NCI-H2227 treated with DMSO at 0.1 percent for 48 hours (cell line): ENCODE measurements at regions not wholly inside any gene's neighbourhood (a gene's known extent, or its start where the extent isn't known, plus 50 kb on each side); places are given as distances from the start of the nearest gene placed in this dataset.

ENCODE experiments used
- DNase-seq: peaks from one replicate; lab custom pipeline; 2025; lab: John Stamatoyannopoulos, UW

DNA sequence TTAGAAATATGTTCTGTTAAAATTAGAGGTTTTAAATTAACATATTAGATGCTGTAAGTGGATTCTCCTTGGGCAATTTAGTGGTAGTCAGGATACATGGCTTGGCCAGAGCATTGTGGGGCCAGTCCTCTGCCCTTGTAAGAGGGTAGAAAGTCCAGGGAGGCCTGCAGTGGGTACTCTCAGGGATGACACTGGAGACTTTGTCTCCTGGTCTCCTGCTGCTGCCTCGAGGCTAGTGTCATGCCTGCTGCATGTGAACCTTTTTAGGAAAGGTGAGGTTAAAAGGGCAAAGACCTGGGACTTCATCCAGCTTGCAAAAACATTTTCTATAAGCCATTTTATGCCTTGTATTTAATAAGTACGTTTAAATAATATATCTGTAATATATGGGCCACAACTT lies 96.8 kb upstream of the PROK2 start:
- no peak for DNase-seq

DNA sequence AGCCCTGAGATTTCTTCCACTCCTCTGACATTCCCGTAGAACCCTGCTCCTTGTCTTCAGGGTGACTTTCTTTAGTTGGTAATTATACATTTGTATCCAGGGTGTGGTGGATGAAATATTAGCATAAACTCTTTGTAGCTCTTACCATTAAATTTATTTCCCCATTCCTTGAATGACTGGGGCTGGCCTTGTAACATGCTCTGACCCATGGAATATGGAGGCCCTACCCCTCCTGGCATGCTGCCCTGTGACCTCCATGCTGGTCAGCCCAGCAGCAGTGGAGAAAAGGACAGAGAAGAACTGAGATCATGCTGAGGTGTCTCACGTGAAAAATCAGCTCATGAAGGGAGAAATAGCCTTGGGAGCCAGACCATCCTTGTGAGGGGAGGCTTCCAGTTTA lies 96.1 kb upstream of the PROK2 start:
- DNase-seq: no peak

DNA sequence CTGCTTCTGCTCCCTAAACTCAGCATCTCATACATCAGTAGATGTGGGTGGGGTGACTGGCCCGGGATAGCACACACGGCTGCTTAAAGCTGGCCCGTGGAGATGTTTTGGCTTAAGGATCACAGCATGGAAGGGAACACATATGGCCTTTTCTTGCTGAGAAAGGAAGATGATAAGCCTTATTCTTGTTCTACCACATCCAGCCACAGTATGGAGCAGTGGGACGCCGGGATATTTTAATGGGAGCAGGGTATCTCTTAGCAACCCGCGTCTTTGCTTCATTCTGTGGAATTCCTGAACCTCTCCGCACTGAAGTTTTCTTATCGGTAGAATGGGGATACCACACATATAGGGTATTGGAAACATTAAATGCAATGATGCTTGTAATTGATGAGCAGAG lies 94.1 kb upstream of the PROK2 start:
- DNase-seq: no peak

DNA sequence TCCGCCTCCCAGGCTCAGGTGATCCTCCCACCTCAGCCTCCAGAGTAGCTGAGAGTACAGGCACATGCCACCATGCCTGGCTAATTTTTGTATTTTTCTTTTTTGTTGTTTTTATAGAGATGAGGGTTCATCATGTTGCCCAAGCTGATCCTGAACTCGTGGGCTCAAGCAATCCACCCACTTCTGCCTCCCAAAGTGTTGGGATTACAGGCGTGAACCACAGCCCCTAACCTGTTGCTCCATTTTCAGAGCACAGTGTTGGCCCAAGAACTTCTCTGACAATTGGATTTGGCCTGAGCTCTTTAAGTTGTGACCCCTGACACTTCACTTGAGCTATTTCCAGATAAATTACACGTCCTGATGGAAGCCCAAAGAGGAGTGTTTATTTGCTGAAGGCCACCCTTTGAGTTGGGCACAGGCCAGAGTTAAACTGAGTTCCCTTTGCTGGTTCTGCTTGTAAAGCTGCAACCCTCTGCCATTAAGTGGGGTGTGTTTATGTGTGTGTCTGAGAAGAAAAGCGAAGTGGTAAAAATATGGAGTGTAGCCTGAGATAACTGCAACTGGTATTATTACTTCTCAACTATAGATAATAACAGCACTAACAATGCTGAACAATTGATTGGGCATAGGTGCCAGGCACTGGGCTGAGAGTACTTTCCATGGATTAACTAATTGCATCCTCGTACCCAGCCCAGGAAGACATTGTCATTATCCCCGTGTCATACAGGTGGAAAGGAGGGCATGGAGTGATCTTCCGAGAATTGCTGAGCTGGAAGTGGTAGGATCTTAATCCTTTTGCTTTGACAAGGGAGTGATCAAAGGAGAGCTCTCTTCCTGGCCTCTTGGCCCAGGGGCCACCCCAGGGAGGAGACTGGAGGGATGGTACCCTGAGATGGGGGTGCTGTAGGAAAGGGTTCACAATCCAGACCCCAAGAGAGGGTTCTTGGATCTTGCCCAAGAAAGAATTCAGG lies 91.5 kb upstream of the PROK2 start:
- DNase-seq: no peak

DNA sequence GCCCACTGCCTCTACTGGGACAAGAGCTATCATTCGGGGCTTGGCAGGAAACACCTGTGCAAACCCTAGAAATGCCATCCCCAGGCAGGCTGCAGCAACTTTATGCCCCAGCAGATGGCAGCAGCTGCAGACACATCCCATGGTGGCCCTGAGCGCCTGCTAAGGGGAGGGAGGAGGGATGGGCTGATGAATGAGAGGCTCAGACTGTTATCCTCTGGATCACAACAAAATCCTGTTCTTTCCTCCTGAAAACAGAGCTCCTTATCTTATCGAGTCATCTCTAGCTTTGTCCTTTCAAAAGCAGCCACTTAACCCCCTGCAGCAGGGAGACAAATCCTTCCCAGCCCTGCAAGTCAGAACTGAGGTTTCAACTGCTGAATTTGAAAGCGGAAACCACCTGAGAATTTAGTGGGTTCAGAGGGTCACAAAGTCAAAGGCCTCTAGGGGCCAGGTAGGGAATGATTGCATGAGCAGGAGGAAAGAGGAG lies 90.6 kb upstream of the PROK2 start:
- DNase-seq: peak; percentile 55

DNA sequence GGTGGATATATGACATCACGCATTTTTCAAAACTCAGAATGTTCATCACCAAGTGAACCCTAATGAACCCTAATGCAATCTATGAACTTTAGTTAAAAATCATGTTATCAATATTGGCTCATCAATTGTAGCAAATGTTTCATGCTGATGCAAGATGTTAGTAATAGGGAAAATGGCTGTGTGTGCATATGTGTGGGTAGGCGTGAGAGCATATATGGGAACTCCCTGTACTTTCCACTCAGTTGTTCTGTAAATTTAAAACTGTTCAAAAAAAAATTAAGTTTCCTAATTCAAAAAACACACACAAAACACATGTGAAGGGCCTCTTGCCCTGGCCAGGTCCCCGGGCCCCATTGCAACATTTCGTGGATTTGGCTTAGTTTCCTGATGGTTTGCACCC lies 89.7 kb upstream of the PROK2 start:
- DNase-seq: no peak

DNA sequence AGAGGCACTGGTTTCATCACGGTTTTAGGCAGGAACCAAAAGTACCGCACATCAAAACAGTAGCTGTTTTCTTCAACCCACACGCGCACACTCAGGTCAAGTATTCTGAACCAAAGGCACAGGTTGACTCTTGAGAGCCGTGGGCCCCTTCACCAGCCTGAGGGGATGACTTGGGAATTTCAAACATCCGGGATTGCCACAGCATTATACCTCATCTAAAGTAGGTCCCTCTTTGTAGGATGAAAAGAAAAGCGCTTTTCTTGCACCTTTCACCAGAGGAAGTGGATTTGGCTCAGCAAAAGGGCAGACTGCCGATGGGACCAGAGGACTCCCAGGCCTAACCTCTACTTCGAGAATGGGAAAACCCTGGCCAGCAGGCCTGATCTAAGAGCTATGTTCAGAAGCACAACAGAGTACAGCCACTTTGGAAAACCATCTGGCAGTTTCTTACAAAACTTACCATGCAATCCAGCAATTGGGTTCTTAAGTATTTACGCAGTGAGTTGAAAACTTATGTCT lies 88.2 kb upstream of the PROK2 start:
- DNase-seq: no peak

DNA sequence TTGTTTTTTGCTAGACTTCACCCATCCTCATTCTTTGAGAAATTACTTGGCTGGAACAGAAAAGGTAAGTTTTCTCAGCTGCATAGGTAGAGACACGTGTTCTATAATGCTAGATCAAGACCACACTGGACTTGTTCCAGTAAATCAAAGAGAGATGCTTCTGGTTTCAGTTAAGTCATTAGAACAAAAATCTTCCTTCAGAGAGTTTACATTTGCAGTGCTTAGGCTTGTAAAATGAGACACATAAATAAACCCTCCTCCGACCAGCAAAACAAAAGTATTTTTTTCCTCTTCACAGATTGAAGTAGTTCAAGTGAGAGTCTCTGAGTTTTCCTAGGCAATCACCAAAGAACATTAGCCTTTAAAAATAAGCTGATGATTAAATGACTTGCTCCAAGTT lies 87.3 kb upstream of the PROK2 start:
- no peak for DNase-seq

DNA sequence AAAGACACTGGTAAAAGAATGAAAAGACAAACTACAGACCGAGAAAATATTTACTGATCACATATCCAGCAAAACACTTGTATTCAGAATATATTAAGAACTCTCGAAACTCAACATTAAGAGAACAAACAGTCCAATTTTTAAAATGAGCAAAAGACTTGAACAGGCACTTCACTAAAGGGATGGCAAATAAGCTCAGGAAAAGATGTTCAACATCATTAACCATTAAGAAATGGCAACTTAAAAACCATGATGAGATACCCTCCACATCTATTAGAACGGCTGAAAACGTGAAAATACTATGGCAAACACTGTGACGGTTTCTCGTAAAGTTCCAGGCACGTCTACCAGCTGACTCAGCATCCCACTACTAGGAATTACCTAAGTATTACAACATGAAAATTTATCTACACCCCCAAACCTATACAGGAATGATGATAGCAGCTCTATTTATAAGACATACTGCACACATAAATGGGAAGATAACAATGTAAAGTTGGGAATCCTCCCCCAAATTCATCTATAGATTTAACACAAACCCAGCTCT lies 86.1 kb upstream of the PROK2 start:
- no peak for DNase-seq

DNA sequence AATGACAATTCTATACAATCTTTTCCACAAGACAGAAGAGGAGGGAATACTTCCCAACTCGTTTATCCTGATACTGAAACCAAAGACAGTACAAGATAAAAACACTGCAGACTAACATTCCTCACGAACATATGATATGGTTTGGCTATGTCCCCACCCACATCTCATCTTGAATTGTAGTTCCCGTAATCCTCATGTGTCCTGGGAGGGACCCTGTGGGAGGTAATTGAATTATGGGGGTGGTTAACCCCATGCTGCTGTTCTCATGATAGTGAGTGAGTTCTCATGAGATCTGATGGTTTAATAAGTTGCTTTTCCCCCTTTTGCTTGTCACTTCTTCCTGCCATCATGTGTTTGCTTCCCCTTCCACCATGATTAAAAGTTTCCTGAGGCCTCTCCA lies 83.9 kb upstream of the PROK2 start:
- no peak for DNase-seq

DNA sequence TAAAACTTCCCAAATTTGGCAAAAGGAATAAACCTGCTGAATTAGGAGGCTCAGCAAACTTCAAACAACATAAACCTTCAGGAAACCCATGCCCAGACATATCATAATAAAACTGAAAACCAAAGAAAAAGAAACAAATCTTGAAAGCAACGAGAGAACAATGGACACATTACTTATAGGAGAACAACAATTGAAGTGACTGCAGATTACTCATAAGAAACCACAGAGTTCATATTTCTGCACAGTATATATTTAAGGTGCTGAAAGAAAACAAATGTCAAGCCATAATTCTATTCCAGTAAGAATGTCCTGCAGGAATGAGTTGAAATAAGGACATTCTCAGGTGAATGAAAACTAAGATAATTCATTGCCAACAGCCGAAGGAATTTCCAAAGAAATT lies 80.8 kb upstream of the PROK2 start:
- DNase-seq: no peak

DNA sequence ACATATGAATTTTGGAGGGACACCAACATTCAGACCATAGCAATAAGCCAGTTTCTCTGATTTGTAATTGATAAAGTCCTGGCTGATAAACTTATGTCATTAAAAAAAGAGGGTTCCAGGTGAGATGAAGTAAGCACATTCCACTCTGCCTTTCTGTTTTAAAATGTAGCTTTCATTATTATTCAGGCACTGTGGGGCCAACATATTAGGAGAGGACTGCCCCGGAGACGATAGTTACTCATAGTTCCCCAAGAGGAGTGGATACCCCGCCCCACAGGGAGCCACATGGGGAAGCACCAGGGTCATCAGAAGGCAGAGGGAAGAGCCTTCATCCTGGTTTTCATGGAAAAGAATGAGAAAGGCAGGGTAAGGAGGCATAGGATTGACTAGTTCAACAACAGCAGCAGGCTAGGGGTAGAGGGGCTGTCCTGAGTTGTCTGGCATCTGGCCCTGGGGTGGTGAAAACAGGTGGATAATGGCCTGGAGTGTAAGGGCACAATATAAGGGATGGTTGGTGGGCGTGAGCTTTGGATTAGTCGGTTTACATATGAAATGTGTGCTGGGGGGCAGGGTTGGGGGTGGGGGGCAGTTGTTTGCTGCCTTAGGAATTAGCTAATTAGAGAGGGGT lies 78.7 kb upstream of the PROK2 start:
- no peak for DNase-seq

DNA sequence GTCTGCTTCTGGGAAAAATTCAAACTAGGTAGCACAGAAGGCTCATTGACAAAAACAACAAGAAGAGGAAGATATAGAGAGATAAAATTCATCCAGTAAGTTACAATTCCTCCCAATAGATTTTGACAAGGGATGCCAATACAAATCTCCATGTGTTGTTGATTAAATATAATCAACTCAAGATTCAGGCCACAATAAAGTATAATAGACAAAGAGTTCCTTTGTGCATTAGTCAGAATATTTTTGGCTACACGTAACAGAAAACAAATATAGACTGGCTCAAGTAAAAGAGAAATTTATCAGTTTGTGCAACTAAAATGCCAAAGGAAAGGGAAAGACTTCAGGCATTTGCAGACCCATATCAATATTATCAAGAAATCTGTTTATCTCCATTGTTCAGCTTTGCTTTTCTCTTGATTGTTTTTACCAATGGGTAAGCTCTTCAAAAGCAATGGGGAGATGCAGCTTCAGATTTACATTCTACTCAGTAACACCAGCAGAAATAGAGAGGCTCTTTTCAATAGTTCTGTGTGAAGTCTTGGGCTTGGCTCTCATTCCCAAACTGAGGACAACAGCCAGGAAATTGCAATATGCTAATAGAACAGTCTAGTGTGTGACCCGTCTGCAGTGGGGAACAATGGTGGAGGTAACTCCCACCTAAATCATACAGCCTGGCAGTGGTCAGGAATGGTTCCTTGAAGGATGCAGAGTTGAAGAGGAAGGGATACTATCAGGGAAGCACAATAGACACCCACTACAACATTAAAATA lies 77.6 kb upstream of the PROK2 start:
- no peak for DNase-seq

DNA sequence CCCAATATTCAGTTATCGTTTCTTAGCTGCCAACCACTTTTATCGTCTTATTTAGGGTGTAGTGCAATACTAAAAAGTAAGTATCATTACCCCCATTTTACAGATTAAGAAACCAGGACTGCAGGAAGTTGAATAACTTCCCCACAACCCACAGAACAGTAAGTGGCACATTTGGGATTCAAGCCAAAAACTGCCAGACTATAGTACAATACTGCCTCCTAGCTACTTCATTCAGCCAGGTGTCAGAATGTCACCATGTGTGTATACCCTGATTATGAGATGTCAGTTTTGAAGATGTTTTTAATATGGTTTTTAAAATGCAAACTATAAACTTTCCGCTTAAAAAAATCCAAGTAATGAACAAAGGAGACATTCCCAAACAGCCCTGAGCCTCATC lies 74.2 kb upstream of the PROK2 start:
- no peak for DNase-seq

DNA sequence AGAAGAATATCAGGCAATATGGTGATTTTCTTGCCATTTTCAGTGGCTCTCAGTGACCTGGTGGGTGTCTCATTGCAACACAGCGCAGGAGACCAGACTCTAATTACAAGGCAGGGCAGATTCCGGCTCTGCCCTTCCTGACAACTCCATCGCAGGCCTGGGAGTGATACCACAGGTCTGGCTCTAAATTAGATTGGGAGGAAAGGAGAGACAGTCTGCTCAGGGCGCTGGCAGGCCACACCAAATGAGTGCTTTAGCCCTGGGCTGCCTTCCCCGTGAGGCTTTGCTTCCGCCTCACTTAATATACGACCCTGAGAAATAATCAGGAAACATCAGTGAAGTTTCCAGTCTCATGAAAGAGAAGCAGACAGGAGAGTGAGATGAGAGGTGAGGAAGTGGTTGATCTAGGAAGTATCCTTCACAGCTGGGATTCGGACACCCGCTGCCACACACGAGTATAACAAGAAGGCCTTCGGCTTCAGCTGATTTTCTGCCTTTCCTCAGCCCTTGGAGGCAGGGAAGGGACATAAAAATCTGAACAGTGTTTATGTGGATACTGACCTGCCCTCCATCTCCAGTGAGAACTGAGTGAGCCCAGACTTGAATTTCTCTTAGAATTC lies 73.7 kb upstream of the PROK2 start:
- DNase-seq: no peak

DNA sequence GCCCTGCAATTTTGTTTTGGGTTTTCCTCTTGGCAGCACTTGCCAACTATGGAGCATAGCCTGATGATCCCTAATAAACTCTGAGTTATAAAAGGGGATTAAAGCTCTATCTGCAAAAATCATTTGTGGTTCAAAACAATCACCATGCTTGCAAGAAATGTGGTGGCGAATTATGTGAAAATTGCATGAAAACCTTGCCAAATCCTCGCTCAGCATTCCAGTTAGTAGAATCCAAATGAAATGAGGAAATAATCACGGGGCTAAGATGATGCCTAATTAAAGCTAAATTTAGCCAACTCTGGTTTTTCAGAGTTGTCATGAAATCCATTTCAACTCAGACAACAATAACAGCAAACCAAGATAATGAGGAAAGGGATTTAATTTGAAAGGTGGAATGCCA lies 73.0 kb upstream of the PROK2 start:
- no peak for DNase-seq

DNA sequence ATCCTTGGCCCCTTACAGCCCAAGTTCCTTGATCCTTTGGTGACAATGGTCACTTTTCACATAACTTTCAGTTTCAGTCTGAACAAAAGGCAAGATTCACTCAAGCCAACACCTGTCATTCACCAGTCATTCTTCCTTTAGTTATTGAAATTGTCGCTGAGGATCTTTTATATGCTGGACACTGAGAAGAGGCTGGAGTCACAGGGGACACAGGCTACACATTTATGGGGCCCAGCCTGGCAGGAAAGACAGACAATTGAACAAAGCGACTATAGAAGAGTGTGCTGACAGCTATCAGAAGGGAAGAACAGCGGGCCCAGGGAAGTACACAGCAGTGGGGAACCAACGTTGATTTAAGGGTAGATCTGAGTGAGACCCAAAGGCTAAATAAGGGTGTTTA lies 69.8 kb upstream of the PROK2 start:
- DNase-seq: no peak

DNA sequence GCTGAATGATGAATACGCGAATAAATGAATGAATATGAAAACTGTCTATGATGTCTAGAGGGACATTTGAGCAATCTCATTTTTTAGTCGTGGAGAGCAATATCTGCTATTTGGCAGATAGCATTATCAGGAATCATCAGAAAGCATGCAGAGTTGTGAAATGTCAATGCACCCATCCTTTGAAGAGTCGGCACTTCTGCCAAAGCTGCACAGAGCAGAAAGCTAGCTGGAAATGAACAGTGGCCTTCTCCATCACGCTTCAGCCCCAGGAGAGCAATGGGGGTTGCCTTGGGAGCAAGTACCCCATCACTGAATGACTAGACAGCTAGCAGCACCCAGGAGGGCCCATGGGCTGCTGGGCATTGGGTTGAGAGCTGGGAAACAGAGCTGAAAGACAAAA lies 69.1 kb upstream of the PROK2 start:
- no peak for DNase-seq

DNA sequence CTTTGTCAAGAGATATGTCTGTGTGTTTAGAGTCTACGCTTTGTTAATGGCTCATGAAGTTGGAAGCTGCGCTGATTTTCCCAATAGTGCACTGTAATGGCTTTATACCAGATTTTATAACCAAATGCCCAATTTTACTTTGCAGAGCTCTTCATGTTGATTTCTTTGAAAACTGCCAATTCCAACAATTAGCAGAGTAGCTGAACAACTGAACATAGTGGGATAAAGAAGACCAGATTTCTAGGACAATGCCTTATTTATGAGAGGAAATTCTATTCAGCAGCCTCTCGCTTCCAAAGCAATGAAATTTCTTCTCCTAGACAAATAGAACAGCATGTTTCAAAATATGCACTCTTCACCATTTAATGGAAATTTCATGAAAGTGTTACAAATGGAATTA lies 66.9 kb upstream of the PROK2 start:
- no peak for DNase-seq

DNA sequence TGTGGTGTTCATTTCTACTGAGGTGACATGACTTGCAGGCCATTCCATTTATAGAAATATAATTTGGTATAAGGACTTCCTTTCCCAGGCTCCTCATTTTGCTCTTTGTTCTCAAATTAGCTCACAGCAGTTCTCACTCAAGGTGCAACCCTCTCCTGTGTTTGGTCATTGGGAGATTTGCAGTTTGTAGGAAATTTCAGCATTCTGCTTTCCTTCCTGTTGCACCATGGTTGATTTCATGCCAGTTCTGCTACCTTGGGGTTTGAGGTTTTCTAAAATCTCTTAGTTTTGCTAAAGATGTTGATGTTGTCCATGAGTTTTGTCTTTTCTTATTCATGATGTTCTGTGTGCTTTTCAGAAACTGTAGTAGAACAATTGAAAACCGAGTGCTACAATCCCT lies 65.7 kb upstream of the PROK2 start:
- DNase-seq: no peak

DNA sequence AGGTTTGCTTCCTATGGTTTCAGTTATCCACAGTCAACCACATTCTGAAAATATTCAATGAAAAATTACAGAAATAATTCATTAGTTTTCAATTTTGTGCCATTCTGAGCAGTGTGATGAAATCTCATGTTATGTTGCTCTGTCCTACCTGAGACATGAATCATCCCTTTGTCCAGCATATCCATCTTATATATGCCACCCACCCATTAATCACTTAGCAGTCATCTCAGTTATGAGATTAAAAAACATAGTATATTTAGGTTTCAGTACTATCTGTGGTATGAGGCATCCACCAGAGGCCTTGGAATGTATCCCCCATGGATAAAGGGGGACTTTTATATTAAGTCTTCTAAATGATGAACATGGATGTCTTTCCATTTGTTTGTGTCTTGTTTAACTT lies 64.7 kb upstream of the PROK2 start:
- DNase-seq: no peak

DNA sequence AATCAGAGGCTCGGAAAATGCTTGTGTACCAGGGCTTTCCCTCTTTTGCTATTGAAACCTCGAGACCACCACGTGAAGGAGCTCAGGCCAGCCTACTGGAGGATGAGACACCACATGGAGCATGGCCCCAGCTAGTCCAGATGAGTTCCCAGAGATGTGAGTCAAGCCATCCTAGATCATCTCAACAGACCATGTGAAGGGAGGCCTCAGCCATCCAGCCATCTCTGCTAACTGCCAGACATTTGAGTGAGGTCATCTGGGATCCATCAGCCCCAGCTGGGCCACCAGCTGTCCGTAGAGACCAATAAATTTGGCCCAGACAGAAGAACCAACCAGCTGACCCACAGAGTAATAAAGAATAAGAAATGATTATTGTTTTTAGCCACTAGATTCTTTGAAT lies 62.8 kb upstream of the PROK2 start:
- DNase-seq: no peak
